IMR-90 (cell line): ENCODE measurements at regions not wholly inside any gene's neighbourhood (a gene's known extent, or its start where the extent isn't known, plus 50 kb on each side); places are given as distances from the start of the nearest gene placed in this dataset.

Source experiments
- ATAC-seq: fragments of 200-7000 bp; cut with Tn5 transposase; 2 replicates; pipeline ENCODE4 v1.9.1; 2020; ENCODE audit warnings: low read depth, mild to moderate bottlenecking, moderate library complexity
- BruUV-seq: library from RNA; stranded (reverse); fragments of 400-500 nt; replicated peaks from 2 replicates; lab custom pipeline; 2021; lab: Mats Ljungman, UMichigan
- CTCF ChIA-PET: fragments of 300-600 bp; formaldehyde crosslinking; extraction: SDS; loops from one replicate; lab custom pipeline; 2021; ENCODE audit warnings: antibody characterized with exemption; lab: Yijun Ruan, JAX
- POLR2A ChIA-PET: fragments of 300-600 bp; sonication (Branson Sonifier 250); formaldehyde crosslinking; loops from one replicate; lab custom pipeline; 2022; ENCODE audit warnings: antibody characterized with exemption; ENCODE audit not compliant: unreplicated experiment; lab: Charles Lee
- DNase-seq: peaks from one replicate; pipeline ENCODE4 v3.0.0; 2013
- H2AFZ ChIP-seq: replicated peaks from 2 replicates; pipeline ENCODE3; 2013; ENCODE audit warnings: low read length, mild to moderate bottlenecking; ENCODE audit not compliant: poor library complexity
- H2AK5ac ChIP-seq: 2 replicates; pipeline ENCODE4 v1.6.1; 2013; ENCODE audit warnings: low read depth, low read length, inconsistent platforms
- H2AK9ac ChIP-seq: replicated peaks from 2 replicates; pipeline ENCODE3; 2013; ENCODE audit warnings: mild to moderate bottlenecking, low read depth, low read length, moderate library complexity; ENCODE audit not compliant: poor library complexity
- H2BK120ac ChIP-seq: 2 replicates; pipeline ENCODE4 v1.6.1; 2013; ENCODE audit warnings: low read depth, low read length, inconsistent platforms
- H2BK15ac ChIP-seq: 3 replicates; pipeline ENCODE4 v1.6.1; 2013; ENCODE audit warnings: low read depth, low read length, inconsistent platforms
- H2BK20ac ChIP-seq: 2 replicates; pipeline ENCODE4 v1.6.1; 2013; ENCODE audit warnings: low read depth, mild to moderate bottlenecking, inconsistent platforms, low read length, moderate library complexity
- H2BK5ac ChIP-seq: 2 replicates; pipeline ENCODE4 v1.6.1; 2013; ENCODE audit warnings: mild to moderate bottlenecking, low read depth, low read length, inconsistent platforms; ENCODE audit not compliant: poor library complexity, severe bottlenecking
- H3K14ac ChIP-seq: replicated peaks from 2 replicates; pipeline ENCODE4 v1.6.1; 2013; ENCODE audit warnings: low read depth, low read length, inconsistent platforms
- H3K18ac ChIP-seq: 2 replicates; pipeline ENCODE4 v1.6.1; 2013; ENCODE audit warnings: low read depth, low read length, control low read depth
- H3K23ac ChIP-seq: 2 replicates; pipeline ENCODE4 v1.6.1; 2013; ENCODE audit warnings: low read depth, low read length, inconsistent platforms
- H3K27ac ChIP-seq: 2 replicates; pipeline ENCODE4 v1.5.1; 2013; ENCODE audit warnings: mild to moderate bottlenecking, control low read depth, low read length; ENCODE audit not compliant: insufficient read depth
- H3K27me3 ChIP-seq: 2 replicates; pipeline ENCODE4 v1.6.1; 2013; ENCODE audit warnings: low read length; ENCODE audit not compliant: control insufficient read depth, insufficient read depth
- H3K36me3 ChIP-seq: 2 replicates; pipeline ENCODE4 v1.6.1; 2013; ENCODE audit warnings: low read length, mixed read lengths; ENCODE audit not compliant: control insufficient read depth, insufficient read depth
- H3K4ac ChIP-seq: 2 replicates; pipeline ENCODE4 v1.6.1; 2013; ENCODE audit warnings: low read depth, low read length, inconsistent platforms
- H3K4me1 ChIP-seq: 2 replicates; pipeline ENCODE4 v1.6.1; 2013; ENCODE audit warnings: low read length, mixed read lengths; ENCODE audit not compliant: control insufficient read depth, insufficient read depth
- H3K4me2 ChIP-seq: 2 replicates; pipeline ENCODE4 v1.6.1; 2013; ENCODE audit warnings: low read depth, mild to moderate bottlenecking, control low read depth, low read length, moderate library complexity
- H3K4me3 ChIP-seq: 2 replicates; pipeline ENCODE4 v1.5.1; 2013; ENCODE audit warnings: low read depth, mild to moderate bottlenecking, control low read depth, low read length, moderate library complexity; ENCODE audit not compliant: insufficient read depth
- H3K56ac ChIP-seq: 2 replicates; pipeline ENCODE4 v1.6.1; 2013; ENCODE audit warnings: low read length, inconsistent platforms; ENCODE audit not compliant: insufficient read depth; ENCODE audit errors: extremely low read depth
- H3K79me1 ChIP-seq, 2 experiments: 2 replicates each; pipeline ENCODE4 v1.6.1; 2013; ENCODE audit warnings: low read length in 2 of 2, inconsistent platforms in 1 of 2, low read depth in 1 of 2
- H3K9ac ChIP-seq: 2 replicates; pipeline ENCODE4 v1.6.1; 2013; ENCODE audit warnings: low read depth, low read length, control low read depth
- H3K9me1 ChIP-seq: 2 replicates; pipeline ENCODE4 v1.6.1; 2013; ENCODE audit warnings: low read length, inconsistent platforms; ENCODE audit not compliant: insufficient read depth
- H3K9me3 ChIP-seq: 2 replicates; pipeline ENCODE4 v1.6.1; 2013; ENCODE audit warnings: low read length; ENCODE audit not compliant: control insufficient read depth, insufficient read depth
- H4K20me1 ChIP-seq: 2 replicates; pipeline ENCODE4 v1.6.1; 2013; ENCODE audit warnings: low read length, inconsistent platforms; ENCODE audit not compliant: insufficient read depth
- H4K5ac ChIP-seq: 2 replicates; pipeline ENCODE4 v1.6.1; 2013; ENCODE audit warnings: mild to moderate bottlenecking, low read depth, low read length, control low read depth
- H4K8ac ChIP-seq, 2 experiments: 2 replicates each; pipeline ENCODE4 v1.6.1; 2013; ENCODE audit warnings: low read depth in 2 of 2, low read length in 2 of 2, control low read depth in 1 of 2, inconsistent platforms in 1 of 2
- H4K91ac ChIP-seq: 2 replicates; pipeline ENCODE4 v1.6.1; 2013; ENCODE audit warnings: low read depth, low read length, inconsistent platforms; ENCODE audit not compliant: insufficient read depth
- RFX5 ChIP-seq: IDR thresholded peaks from 2 replicates; pipeline ENCODE4 v1.8.0; 2012; ENCODE audit warnings: low read depth, mild to moderate bottlenecking, low read length, moderate library complexity
- WGBS, 2 experiments: methylation state at CpG; one replicate each; pipeline versions ENCODE4 v1.1.5 to v1.1.7; 2013; ENCODE audit warnings: missing lambda C conversion rate in 2 of 2; ENCODE audit not compliant: insufficient read length in 1 of 2; ENCODE audit errors: extremely low coverage in 2 of 2; 5-methylcytosine and 5-hydroxymethylcytosine counted together
- dilution Hi-C: fragments of 300-500 bp; cut with HindIII; formaldehyde crosslinking; loops from one replicate; pipeline ENCODE4 v1.14.3; 2018; ENCODE audit warnings: low sequenced_read_pairs; ENCODE audit not compliant: unreplicated experiment
- in situ Hi-C: fragments of 300-500 bp; cut with MboI; formaldehyde crosslinking; loops from 3 replicates; pipeline ENCODE4 v1.14.3; 2019; ENCODE audit warnings: low sequenced_read_pairs, inconsistent platforms, mixed read lengths
- intact Hi-C: fragments of 100-400 bp; cut with micrococcal nuclease; formaldehyde crosslinking; loops from 2 replicates; pipeline ENCODE4 v1.10.0; 2022
- TF ChIP-seq, protein P1 (sequence below): fragments of 150-350 bp; IDR thresholded peaks from 2 replicates; pipeline ENCODE4 v1.6.1; 2016; ENCODE audit warnings: low read depth, mild to moderate bottlenecking, low read length, moderate library complexity, borderline replicate concordance
- TF ChIP-seq, protein P2 (sequence below): conservative IDR thresholded peaks from 2 replicates; pipeline ENCODE4 v1.5.1; 2012; ENCODE audit warnings: mild to moderate bottlenecking, low read depth, low read length, improper control_type of control experiment

DNA sequence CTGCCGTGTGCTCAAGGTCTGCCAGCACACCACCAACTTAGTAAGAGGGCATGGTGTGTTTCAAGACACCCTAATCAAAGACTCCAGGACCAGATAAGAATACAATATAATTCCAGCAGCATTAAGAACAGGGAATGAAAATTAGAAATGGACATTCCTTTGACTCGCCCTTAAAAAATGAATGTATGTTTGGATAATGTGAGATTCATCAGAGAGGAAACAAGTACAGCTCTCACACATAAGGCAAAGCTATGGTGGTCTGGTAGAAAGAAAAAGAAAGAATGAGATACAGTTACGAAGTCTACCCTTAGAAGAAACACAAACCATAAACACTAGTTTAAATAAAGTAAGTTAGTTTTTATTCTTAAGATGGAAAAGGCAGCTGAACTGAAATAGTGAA lies 174.8 kb upstream of the ANK3 start:
- no peak overlapping the region for H2AFZ ChIP-seq
- H3K27ac ChIP-seq: peak overlapping the region; percentile 35; the same call in 1 of the 2 replicates
- no peaks in the 10 kb centered on the region for H3K36me3 ChIP-seq
- ChIA-PET POLR2A (no interaction called here), CTCF (interaction anchor here (0.5 to 0.6 kb wide), 3 partner anchors 73 to 187 kb away, joined by 3 to 4 read pairs (median 3); no protein-coding TSS in a partner anchor)
- H4K20me1 ChIP-seq: no peaks in the 10 kb centered on the region
- H2BK5ac ChIP-seq: peak overlapping the region; percentile 78
- no peaks in the 10 kb centered on the region for H3K79me1 ChIP-seq
- H3K14ac ChIP-seq: no peak overlapping the region; the same call in 1 of the 2 replicates
- H4K91ac ChIP-seq: peak overlapping the region; percentile 21; the same call in 1 of the 2 replicates
- TF ChIP-seq, protein P1, sequence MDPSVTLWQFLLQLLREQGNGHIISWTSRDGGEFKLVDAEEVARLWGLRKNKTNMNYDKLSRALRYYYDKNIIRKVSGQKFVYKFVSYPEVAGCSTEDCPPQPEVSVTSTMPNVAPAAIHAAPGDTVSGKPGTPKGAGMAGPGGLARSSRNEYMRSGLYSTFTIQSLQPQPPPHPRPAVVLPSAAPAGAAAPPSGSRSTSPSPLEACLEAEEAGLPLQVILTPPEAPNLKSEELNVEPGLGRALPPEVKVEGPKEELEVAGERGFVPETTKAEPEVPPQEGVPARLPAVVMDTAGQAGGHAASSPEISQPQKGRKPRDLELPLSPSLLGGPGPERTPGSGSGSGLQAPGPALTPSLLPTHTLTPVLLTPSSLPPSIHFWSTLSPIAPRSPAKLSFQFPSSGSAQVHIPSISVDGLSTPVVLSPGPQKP: no peak
- TF ChIP-seq, protein P2, sequence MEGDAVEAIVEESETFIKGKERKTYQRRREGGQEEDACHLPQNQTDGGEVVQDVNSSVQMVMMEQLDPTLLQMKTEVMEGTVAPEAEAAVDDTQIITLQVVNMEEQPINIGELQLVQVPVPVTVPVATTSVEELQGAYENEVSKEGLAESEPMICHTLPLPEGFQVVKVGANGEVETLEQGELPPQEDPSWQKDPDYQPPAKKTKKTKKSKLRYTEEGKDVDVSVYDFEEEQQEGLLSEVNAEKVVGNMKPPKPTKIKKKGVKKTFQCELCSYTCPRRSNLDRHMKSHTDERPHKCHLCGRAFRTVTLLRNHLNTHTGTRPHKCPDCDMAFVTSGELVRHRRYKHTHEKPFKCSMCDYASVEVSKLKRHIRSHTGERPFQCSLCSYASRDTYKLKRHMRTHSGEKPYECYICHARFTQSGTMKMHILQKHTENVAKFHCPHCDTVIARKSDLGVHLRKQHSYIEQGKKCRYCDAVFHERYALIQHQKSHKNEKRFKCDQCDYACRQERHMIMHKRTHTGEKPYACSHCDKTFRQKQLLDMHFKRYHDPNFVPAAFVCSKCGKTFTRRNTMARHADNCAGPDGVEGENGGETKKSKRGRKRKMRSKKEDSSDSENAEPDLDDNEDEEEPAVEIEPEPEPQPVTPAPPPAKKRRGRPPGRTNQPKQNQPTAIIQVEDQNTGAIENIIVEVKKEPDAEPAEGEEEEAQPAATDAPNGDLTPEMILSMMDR: no peak
- TF ChIP-seq RFX5: no peak
- DNase-seq: peak; percentile 43
- H3K9me1 ChIP-seq: peaks cover 2% of the 10 kb centered on the region; the same call in 1 of the 2 replicates
- H3K27me3 ChIP-seq: no peaks in the 10 kb centered on the region
- BruUV-seq: no TSS peak
- H3K56ac ChIP-seq: no peak overlapping the region
- dilution Hi-C loops (no loop called here), intact Hi-C loops (no loop called here), in situ Hi-C loops (no loop called here)
- no peak overlapping the region for H4K8ac ChIP-seq
- no CpG with 5 or more reads among the region's 3 CpGs for WGBS, 2 experiments
- peak overlapping the region; percentile 50; the same call in 1 of the 2 replicates for H3K4ac ChIP-seq
- H3K9ac ChIP-seq: no peak overlapping the region
- 0 out of 2 replicates have a peak overlapping the region, but pooled peaks have one; percentile 68 for H3K18ac ChIP-seq
- H3K4me3 ChIP-seq: no peak overlapping the region
- ATAC-seq: peak; percentile 86
- H2BK120ac ChIP-seq: peak overlapping the region; percentile 68
- no peak overlapping the region for H2AK9ac ChIP-seq
- H2BK15ac ChIP-seq: no peak overlapping the region
- no peak overlapping the region for H2AK5ac ChIP-seq
- peaks cover 5% of the 10 kb centered on the region; the same call in 1 of the 2 replicates for H3K4me1 ChIP-seq
- peak overlapping the region; percentile 38; the same call in 1 of the 2 replicates for H2BK20ac ChIP-seq
- no peak overlapping the region for H4K5ac ChIP-seq
- no peaks in the 10 kb centered on the region; the same call in 1 of the 2 replicates for H3K9me3 ChIP-seq
- H3K4me2 ChIP-seq: no peak overlapping the region
- H3K23ac ChIP-seq: no peak overlapping the region
